ENCODE measurements at regions not wholly inside any gene's neighbourhood (a gene's known extent, or its start where the extent isn't known, plus 50 kb on each side); places are given as distances from the start of the nearest gene placed in this dataset.
A peak's percentile ranks its signal among the peaks of the same experiment; 100 is the strongest.

DNA sequence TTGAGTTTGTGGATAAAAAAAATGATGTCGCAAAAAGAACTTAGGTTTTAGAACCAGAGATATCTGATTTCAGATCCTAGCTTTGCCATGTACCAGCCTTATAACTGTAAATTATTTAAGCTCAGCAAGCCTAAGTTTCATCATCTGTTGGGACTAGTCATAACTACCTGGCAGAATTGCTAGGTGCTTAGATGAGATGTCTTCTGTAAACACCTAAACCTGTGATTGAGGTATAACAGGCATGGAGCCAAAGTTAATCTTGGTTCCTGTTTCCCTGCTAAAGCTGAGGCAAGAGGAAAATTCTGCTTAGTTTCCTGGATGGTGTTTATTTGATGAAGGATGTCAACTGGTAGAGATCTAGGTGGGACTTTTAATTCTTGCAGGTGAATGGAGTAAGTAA, 331.3 kb upstream of the RBMS3 start:
- H3K4me3 ChIP-seq (ENCODE audit: low read depth, low read length): no peak overlapping the region
- no peak for DNase-seq (ENCODE audit: low read depth)
- TF ChIP-seq, protein P1, sequence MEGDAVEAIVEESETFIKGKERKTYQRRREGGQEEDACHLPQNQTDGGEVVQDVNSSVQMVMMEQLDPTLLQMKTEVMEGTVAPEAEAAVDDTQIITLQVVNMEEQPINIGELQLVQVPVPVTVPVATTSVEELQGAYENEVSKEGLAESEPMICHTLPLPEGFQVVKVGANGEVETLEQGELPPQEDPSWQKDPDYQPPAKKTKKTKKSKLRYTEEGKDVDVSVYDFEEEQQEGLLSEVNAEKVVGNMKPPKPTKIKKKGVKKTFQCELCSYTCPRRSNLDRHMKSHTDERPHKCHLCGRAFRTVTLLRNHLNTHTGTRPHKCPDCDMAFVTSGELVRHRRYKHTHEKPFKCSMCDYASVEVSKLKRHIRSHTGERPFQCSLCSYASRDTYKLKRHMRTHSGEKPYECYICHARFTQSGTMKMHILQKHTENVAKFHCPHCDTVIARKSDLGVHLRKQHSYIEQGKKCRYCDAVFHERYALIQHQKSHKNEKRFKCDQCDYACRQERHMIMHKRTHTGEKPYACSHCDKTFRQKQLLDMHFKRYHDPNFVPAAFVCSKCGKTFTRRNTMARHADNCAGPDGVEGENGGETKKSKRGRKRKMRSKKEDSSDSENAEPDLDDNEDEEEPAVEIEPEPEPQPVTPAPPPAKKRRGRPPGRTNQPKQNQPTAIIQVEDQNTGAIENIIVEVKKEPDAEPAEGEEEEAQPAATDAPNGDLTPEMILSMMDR (IDR thresholded peaks at IDR 0.05; ENCODE audit: low read depth, low read length, missing control alignments): no peak
- in situ Hi-C loops (cut with HindIII; ENCODE audit: low sequenced_read_pairs): no loop called here

DNA sequence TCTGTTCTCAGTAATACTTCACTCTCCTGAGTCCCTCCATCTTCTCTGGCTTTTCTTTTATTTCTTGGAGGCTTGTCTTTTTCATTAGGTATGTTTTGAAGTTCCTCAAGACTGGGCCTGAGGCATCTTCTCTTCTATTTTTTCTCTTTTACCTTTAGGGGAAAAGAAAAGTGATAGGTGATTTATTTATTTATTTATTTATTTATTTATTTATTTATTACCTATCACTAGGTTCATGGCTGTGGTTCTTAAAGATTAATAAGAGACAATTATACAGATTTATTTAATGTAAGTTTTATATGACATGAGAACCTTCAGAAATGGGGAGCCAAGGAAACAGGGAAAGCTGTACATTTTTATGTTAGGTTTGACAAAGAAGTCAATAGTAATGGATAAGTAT, 330.3 kb upstream of the RBMS3 start:
- H3K4me3 ChIP-seq (ENCODE audit: low read depth, low read length): no peak overlapping the region
- DNase-seq (ENCODE audit: low read depth): no peak
- in situ Hi-C loops (cut with HindIII; ENCODE audit: low sequenced_read_pairs): no loop called here
- TF ChIP-seq, protein P1 (IDR thresholded peaks at IDR 0.05; ENCODE audit: low read depth, low read length, missing control alignments): no peak

DNA sequence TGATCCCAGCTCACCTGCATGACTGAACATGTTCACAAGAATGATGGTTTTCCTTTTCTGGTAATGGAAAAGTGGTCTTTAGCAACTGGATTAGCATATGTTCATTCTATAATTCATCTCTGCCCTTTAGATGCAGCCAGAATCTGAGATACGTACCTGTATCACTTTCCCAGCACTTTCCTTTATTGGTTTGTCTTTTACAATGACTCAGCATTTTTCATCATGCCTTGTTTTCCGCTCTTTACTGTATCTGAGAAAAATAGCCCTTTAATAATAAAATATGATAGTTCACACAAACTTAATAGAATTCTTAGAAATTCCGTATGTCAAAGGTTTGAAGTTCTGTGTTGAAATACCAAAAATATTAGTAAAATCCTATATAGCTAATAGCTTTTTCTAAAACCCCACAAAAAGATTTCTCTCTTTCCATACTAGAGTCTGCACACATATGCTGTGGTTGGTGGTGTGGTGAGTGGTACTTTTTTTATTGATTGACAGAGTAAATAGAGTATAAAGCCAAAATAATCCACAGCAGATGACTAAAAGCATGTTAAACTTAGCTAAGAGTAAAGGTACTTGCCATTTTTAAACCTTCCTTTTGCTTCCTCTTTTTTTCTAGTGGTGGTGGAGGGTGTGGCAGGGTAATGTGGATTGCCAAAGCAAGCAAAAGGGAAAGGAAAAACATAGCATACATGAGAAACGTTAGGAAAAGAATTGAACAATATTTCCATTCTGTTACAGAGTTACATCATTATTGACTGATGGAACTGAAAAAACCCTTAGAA, 328.9 kb upstream of the RBMS3 start:
- in situ Hi-C loops (cut with HindIII; ENCODE audit: low sequenced_read_pairs): no loop called here
- TF ChIP-seq, protein P1 (IDR thresholded peaks at IDR 0.05; ENCODE audit: low read depth, low read length, missing control alignments): no peak
- DNase-seq (ENCODE audit: low read depth): no peak
- H3K4me3 ChIP-seq (ENCODE audit: low read depth, low read length): no peak overlapping the region

DNA sequence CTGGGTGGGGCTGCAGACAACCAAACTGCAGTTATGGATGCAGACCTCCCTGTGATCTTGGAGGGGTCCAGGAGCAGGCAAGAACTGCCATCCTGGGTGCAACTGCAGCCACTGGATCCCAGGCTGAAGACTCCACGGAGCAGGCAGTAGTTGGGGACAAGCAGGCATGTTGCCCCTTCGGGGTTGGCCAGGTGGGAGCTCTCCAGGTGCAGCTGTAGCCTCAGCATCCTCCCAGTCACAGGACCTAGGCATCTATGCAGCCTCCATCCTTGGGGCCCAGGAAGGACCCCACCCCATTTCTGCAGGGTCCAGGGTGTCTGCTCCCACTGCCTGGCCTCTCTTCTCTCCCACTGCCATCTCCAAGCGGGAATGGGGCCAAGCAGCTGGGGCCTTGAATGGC, 322.2 kb upstream of the RBMS3 start:
- DNase-seq (ENCODE audit: low read depth): no peak
- TF ChIP-seq, protein P1 (IDR thresholded peaks at IDR 0.05; ENCODE audit: low read depth, low read length, missing control alignments): no peak
- H3K4me3 ChIP-seq (ENCODE audit: low read depth, low read length): no peak overlapping the region
- in situ Hi-C loops (cut with HindIII; ENCODE audit: low sequenced_read_pairs): no loop called here

DNA sequence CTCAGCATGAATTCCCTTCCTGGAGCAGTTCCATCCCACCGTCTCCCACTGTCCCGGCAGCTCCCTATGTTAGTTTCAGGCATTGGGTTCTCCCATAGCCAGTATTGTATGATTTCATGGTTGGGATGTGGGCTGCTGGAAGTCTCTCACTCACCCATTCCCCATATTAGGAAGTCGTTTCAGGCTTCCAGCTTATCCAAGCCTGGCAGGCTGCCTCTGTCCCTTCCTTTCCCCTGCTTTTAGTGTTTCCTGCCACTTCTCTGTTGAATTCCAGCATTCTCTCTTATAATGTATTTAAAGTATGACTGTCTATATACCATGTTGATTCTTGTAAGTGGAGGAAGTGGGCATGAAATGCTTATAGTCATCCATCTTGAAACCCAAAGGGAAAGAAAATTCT, 309.7 kb upstream of the RBMS3 start:
- H3K4me3 ChIP-seq (ENCODE audit: low read depth, low read length): no peak overlapping the region
- in situ Hi-C loops (cut with HindIII; ENCODE audit: low sequenced_read_pairs): no loop called here
- DNase-seq (ENCODE audit: low read depth): no peak
- TF ChIP-seq, protein P1 (IDR thresholded peaks at IDR 0.05; ENCODE audit: low read depth, low read length, missing control alignments): no peak

DNA sequence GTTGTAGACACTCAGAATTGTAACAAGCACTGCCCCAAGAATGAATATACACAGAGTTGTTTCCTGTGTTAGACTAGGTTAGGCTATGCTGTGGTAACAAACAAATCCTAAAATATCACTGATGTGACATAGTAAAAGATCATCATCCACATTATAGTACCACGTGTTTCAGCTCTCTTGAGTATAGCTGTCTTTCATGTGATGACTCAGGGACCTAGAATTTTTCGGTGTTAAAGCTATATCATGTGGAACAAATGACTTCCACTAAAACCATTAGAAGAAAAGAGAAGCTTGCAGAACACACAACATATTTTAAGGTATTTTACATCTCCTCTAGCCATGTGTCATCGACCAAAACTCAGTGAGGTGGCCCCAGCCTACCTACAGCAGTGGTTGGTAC, 307.9 kb upstream of the RBMS3 start:
- TF ChIP-seq, protein P1 (IDR thresholded peaks at IDR 0.05; ENCODE audit: low read depth, low read length, missing control alignments): no peak
- H3K4me3 ChIP-seq (ENCODE audit: low read depth, low read length): no peak overlapping the region
- in situ Hi-C loops (cut with HindIII; ENCODE audit: low sequenced_read_pairs): no loop called here
- peak; percentile 24 for DNase-seq (ENCODE audit: low read depth)
